GM19455 (cell line): ENCODE measurements at regions not wholly inside any gene's neighbourhood (a gene's known extent, or its start where the extent isn't known, plus 50 kb on each side); places are given as distances from the start of the nearest gene placed in this dataset.

ENCODE experiments used
- ATAC-seq: cut with Tn5 transposase; IDR thresholded peaks from one replicate; pipeline ENCODE4 v1.9.1; 2021; ENCODE audit not compliant: unreplicated experiment

- no peak for ATAC-seq
Observed at GRCh38 chr17:33511670-33512069, 218.6 kb upstream of the ASIC2 start.

DNA sequence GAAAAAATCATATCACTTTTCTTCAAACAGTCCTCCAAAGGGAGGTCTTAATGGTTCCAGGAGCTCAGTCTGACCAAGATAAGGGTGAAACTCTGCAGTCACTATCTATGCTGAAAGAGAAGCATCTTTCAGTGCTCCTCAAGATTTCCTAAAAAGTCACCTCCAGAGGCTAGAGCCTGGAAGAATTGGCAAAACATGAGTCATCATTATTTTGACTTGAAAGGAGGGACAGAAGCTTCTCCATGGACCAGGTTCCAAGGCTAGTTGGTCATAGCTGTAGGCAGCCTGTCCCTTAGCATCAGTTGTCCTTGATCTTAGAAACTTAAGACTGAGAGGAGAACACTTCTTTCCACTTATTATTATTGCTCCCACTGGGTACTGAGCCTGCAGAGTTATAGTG lies 219.0 kb upstream of the ASIC2 start:
- ATAC-seq = no peak

GRCh38 chr17:33513769-33514168 lies 220.7 kb upstream of the ASIC2 start:
- ATAC-seq = no peak

DNA sequence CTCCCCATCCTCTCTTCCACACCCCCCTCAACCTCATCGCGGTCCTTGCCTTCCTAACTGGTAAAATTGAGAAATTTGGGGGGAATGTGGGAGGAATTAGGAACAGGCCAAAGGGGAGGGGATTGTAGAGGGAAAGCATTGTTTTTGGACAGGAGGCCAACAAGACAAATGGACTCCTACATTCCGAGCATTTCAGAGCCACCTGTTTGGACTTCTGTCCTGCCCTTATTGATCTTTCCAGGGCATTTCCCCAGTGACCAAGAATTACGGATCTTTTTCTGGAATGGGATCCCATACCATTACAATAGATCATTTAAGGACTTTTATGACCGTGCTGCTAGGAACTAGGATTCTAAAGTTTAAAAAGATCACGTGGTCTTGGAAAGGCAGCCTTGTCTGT lies 221.3 kb upstream of the ASIC2 start:
- no peak for ATAC-seq

- ATAC-seq = no peak
Observed at GRCh38 chr17:33515974-33516373, 222.9 kb upstream of the ASIC2 start.

DNA sequence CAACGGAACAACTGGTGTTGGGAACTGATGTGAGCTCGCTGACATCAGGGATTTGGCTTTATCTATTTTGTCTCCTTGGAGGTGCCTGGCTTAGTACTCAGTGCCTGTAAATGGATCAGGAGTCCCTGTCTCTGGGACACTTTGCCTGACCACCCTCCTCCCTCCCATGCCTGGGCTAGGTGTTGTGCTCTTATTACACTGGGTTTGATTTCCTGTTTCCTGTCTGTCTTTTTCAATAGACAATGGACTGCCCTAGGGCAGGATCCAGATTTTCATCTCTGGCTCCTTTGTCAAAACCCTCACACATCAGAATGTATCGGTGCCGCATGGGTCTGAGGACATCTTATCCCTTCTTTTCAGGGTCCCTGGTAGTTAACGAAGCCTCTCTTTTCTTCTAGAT lies 223.6 kb upstream of the ASIC2 start:
- ATAC-seq = no peak

- no peak for ATAC-seq
Observed at GRCh38 chr17:33517746-33518145, 224.7 kb upstream of the ASIC2 start.

GRCh38 chr17:33519692-33520091 lies 226.6 kb upstream of the ASIC2 start:
- ATAC-seq = no peak

GRCh38 chr17:33520426-33521330 lies 227.6 kb upstream of the ASIC2 start:
- no peak for ATAC-seq

- ATAC-seq = no peak
Observed at GRCh38 chr17:33521784-33522183, 228.7 kb upstream of the ASIC2 start.

GRCh38 chr17:33522623-33523022 lies 229.5 kb upstream of the ASIC2 start:
- ATAC-seq = no peak

- ATAC-seq = no peak
Observed at GRCh38 chr17:33523577-33523981, 230.5 kb upstream of the ASIC2 start.

DNA sequence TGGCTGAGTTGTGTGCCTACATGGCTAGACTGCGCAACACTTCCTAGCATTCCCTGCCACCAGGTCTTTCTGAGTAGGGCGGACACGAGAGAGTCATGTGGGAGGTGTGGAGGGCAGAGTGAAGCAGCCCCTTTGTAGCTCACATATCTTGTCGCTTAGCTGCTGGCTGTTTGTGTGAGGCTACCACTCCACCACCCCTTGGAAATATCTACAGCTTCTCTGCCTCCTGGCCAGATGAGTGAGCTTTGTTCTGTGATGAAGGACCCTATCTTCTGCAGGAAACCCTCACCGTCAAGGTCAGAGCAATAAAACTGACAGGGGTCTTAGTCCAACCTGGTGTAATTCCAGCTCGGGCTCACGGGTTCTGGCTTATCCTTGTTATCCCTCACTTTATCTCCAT lies 232.1 kb upstream of the ASIC2 start:
- ATAC-seq = no peak

DNA sequence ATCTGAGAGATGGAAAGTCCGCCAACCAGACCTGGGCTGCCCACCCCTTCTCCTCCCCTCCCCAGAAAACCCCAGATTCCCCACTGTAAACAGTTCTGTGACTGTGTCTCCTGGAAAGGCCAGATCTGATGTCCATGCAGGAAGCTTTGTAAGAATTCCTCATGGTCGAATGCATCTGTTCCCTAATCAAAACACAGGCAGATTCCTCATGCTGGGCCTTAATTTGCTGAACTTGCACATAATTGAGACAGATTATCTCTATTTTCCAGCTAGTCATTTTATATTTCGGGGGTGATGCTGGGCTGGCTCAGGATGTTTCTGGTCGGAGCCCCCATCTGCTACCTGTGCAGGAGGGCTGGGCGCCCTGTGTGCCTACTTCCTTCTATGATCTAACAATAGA lies 233.6 kb upstream of the ASIC2 start:
- ATAC-seq = no peak

DNA sequence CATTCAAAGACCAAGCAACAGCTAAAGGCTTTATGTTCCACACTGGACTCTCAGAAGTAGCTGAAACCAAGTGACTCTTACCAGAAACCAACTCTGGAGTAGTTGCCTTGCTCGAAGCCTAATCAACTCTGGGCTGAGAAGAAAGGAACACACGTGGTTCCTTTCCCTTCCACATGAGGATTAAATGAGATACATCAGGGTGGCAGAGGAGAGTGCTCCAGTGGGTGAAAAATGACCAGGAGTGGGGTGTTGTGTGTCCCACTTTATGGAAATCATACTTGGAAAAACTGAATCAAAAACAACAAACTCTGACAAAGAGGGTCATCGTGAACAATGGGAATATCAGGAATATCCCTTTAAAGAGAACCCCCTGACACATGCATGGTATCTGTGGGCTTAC lies 234.2 kb upstream of the ASIC2 start:
- no peak for ATAC-seq

- no peak for ATAC-seq
Observed at GRCh38 chr17:33528846-33529245, 235.8 kb upstream of the ASIC2 start.

DNA sequence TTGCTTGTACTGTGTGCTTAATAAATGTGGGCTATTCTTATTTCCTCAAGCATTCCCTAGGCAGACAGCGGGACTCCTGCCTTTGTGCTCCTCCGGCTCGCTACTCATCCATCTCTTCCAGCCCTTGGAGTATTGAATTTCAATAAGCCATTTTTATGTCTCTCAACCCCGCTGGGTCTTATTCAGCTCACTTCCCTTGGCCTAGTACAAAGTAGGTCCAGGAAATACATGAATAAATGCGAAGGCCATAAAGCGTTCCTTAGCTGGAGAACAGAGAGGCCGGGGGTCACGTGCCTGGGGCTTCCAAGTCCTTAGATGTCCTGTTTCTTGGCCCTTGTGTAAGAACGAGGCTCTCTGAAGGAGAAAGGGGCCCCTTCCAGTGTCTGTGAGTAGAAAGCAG lies 236.7 kb upstream of the ASIC2 start:
- no peak for ATAC-seq

DNA sequence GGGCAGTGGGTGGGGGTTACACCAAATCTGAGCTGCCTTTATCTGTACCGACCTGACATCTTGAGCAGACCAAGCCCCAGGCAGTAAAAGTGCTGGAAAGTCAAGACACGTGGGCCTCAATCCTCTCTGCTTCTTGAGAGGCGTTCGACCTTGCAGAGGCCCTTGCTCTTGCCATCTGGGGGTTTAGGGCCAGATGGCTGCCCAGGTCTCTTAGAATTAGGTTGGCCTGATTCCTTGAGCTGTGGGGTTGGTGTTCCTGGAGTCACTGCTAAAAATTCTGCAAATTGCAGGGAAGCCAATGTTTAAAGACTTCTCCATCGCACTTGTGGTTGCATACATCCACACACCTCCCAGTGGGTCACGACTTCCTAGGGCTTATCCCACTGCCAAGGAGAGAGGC lies 238.2 kb upstream of the ASIC2 start:
- no peak for ATAC-seq

DNA sequence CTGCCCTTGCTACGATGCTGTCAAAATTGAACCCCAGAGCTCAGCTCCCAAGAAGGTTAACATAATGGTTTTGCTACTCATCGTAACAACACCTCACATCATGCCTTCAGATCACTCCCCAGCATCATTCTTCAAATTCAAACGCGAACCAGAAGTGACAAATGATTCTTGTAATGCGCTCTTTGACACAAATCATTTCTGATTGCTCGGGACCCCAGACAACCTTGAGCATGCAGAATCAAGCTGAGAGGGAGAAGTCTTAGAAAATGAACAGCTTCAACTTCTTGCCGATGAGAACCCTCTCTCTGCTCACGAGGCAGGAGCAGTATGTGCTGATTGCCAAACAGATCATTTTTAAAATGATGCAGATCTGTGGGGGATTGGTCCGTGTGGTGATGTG lies 241.0 kb upstream of the ASIC2 start:
- no peak for ATAC-seq

DNA sequence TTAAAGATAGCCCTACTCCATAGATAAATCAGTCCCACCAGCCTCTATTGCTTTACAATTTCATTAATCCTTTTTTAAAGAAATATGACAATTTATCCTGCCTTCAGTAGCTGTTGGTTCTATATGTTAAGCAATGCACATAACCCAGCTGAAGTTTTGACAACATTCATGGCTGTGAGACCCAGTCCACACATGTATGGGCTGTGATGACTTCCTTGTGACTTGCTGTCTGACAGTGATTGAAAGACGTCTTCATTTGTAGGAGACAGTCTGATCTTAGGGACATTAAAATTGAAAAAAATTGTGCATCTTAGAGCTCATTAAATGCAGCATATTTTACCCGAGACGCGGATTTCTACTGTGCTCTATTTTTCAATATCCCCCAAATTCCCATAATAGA lies 252.0 kb upstream of the ASIC2 start:
- ATAC-seq = no peak

- ATAC-seq = no peak
Observed at GRCh38 chr17:33550261-33550660, 257.2 kb upstream of the ASIC2 start.

DNA sequence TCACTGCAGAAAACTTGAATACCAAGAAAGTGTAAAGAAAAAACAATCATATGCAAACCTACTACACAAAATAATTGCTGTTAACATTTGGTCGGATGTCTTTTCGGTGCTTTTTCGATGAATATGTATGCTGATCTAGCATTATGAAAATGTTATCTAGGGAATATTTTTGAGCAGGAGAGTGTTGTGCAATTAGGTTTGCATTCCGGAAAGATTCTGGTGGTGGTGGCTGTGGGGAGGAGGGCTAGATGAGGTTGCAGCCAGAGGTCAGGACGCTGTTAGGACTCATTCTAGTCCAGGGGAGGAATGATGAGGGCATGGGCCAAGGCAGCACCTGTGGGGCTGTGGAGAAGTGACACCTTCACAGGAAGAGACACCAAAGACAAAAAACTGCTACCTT lies 258.0 kb upstream of the ASIC2 start:
- no peak for ATAC-seq

DNA sequence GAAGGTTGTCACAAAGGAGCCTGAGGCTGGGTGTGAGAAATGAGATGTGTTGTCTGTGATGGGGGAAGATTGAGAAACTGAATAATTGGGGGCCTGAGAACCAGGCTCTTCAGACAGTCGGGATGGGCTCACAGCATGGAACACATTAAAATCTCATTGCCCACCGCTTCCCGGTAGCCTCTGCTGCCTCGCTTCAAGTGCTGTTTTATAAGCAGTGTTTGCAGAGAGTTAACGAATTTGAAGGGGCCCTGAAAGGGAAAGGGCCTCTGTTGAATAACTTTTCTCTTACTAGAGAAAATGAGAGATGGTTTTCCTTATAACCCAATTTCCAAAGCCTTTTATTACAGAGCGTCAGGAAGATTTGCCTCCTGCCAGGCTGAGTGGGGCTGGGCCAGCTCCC lies 258.8 kb upstream of the ASIC2 start:
- ATAC-seq = no peak
